SK-N-SH (cell line): ENCODE measurements at regions not wholly inside any gene's neighbourhood (a gene's known extent, or its start where the extent isn't known, plus 50 kb on each side); places are given as distances from the start of the nearest gene placed in this dataset.

Experiments
- CTCF ChIA-PET: fragments of 300-600, 350-600 bp; formaldehyde crosslinking; extraction: SDS; loops from one replicate; lab custom pipeline; 2021; lab: Yijun Ruan, JAX
- POLR2A ChIA-PET: fragments of 350-600 bp; sonication (Branson Sonifier 250); formaldehyde crosslinking; extraction: SDS; loops from one replicate; lab custom pipeline; 2020; ENCODE audit warnings: antibody characterized with exemption, inconsistent platforms; lab: Yijun Ruan, JAX
- DNase-seq: peaks from one replicate; pipeline ENCODE4 v3.0.0; 2012
- H2AFZ ChIP-seq: fragments of 200-600 bp; sonication (generic); 2 replicates; pipeline ENCODE4 v1.8.1; 2016; ENCODE audit warnings: antibody characterized with exemption, mild to moderate bottlenecking, low read depth
- H3F3A ChIP-seq: fragments of 200-600 bp; sonication (generic); replicated peaks from 2 replicates; pipeline ENCODE3; 2016; ENCODE audit warnings: antibody characterized with exemption, mild to moderate bottlenecking; ENCODE audit not compliant: insufficient read depth
- H3K27ac ChIP-seq, 2 experiments: fragments of 200-500 bp in 1 of 2; fragments of 200-600 bp in 1 of 2; sonication (Bioruptor generic) in 1 of 2; sonication (generic), shearing (Covaris generic) in 1 of 2; 2 replicates each; pipeline versions ENCODE4 v1.5.1 to v1.6.1; 2014 to 2016; ENCODE audit warnings: low read depth in 2 of 2, inconsistent platforms in 1 of 2, low read length in 1 of 2, mild to moderate bottlenecking in 1 of 2, mixed read lengths in 1 of 2
- H3K27me3 ChIP-seq: fragments of 200-600 bp; sonication (generic), shearing (Covaris generic); 2 replicates; pipeline ENCODE4 v1.6.1; 2016; ENCODE audit warnings: mixed run types; ENCODE audit not compliant: insufficient read depth
- H3K36me3 ChIP-seq, 2 experiments: fragments of 200-500 bp in 1 of 2; fragments of 200-600 bp in 1 of 2; sonication (Bioruptor generic) in 1 of 2; sonication (generic) in 1 of 2; replicated peaks in 1 of 2; 2 replicates each; pipeline versions ENCODE3 to v1.5.1; 2014 to 2016; ENCODE audit warnings: low read length in 1 of 2, mild to moderate bottlenecking in 1 of 2; ENCODE audit not compliant: insufficient read depth in 2 of 2, control insufficient read depth in 1 of 2
- H3K4me1 ChIP-seq, 2 experiments: fragments of 200-500 bp in 1 of 2; fragments of 200-600 bp in 1 of 2; sonication (Bioruptor generic) in 1 of 2; sonication (generic), shearing (Covaris generic) in 1 of 2; 2 replicates each; pipeline versions ENCODE4 v1.5.1 to v1.6.1; 2014 to 2016; ENCODE audit warnings: low read depth in 1 of 2, low read length in 1 of 2, mixed run types in 1 of 2; ENCODE audit not compliant: insufficient read depth in 2 of 2, control insufficient read depth in 1 of 2
- H3K4me2 ChIP-seq: fragments of 200-600 bp; sonication (generic), shearing (Covaris generic); 2 replicates; pipeline ENCODE4 v1.6.1; 2017; ENCODE audit warnings: mixed run types
- H3K4me3 ChIP-seq, 2 experiments: fragments of 200-500 bp in 1 of 2; fragments of 200-600 bp in 1 of 2; sonication (Bioruptor generic) in 1 of 2; sonication (generic), shearing (Covaris generic) in 1 of 2; 2 replicates each; pipeline versions ENCODE4 v1.5.1 to v1.8.1; 2014 to 2016; ENCODE audit warnings: low read depth in 2 of 2, inconsistent platforms in 1 of 2, low read length in 1 of 2, mild to moderate bottlenecking in 1 of 2, mixed read lengths in 1 of 2, moderate library complexity in 1 of 2
- H3K79me2 ChIP-seq: fragments of 200-600 bp; sonication (generic); 2 replicates; pipeline ENCODE4 v1.8.1; 2017; ENCODE audit warnings: mild to moderate bottlenecking; ENCODE audit not compliant: insufficient read depth
- H3K9ac ChIP-seq: fragments of 200-600 bp; sonication (generic); 2 replicates; pipeline ENCODE4 v1.6.1; 2017; ENCODE audit warnings: mixed run types
- H3K9me2 ChIP-seq: fragments of 200-600 bp; sonication (generic); 2 replicates; pipeline ENCODE4 v1.6.1; 2017; ENCODE audit warnings: mixed run types
- H3K9me3 ChIP-seq: fragments of 200-600 bp; sonication (generic); 2 replicates; pipeline ENCODE4 v1.6.1; 2017; ENCODE audit warnings: mixed run types, mild to moderate bottlenecking, moderate library complexity
- H4K20me1 ChIP-seq: fragments of 200-600 bp; sonication (generic); 2 replicates; pipeline ENCODE4 v1.6.1; 2017; ENCODE audit warnings: mild to moderate bottlenecking, mixed run types; ENCODE audit not compliant: insufficient read depth
- CHD2 ChIP-seq: fragments of 150-350 bp; IDR thresholded peaks from 2 replicates; pipeline ENCODE4 v1.6.1; 2018; ENCODE audit warnings: low read length; ENCODE audit not compliant: partially characterized antibody
- EP300 ChIP-seq, 2 experiments: IDR thresholded peaks; 2 replicates each; pipeline versions ENCODE4 v1.4.0 to v1.6.1; 2012; ENCODE audit warnings: borderline replicate concordance in 1 of 2, low read depth in 1 of 2, low read length in 1 of 2
- EZH2phosphoT487 ChIP-seq: fragments of 200-600 bp; sonication (generic); IDR thresholded peaks from 2 replicates; pipeline ENCODE4 v1.6.1; 2017; ENCODE audit warnings: low read depth, mixed run types, mild to moderate bottlenecking, antibody characterized with exemption, moderate library complexity, borderline replicate concordance
- FOSL2 ChIP-seq: IDR thresholded peaks from 2 replicates; pipeline ENCODE4 v1.4.0; 2012; ENCODE audit warnings: low read depth, mild to moderate bottlenecking, moderate library complexity, borderline replicate concordance
- FOXJ3 ChIP-seq: sonication (generic); formaldehyde crosslinking; IDR thresholded peaks from 2 replicates; pipeline ENCODE4 v1.5.1; 2020; ENCODE audit warnings: mild to moderate bottlenecking, missing genetic modification reagents
- GABPA ChIP-seq: IDR thresholded peaks from 2 replicates; pipeline ENCODE4 v1.4.0; 2012; ENCODE audit warnings: low read depth, mild to moderate bottlenecking
- MEF2A ChIP-seq: IDR thresholded peaks from 2 replicates; pipeline ENCODE4 v1.4.0; 2012; ENCODE audit warnings: low read depth, borderline replicate concordance
- MXI1 ChIP-seq: IDR thresholded peaks from 2 replicates; pipeline ENCODE4 v1.6.1; 2012; ENCODE audit warnings: mild to moderate bottlenecking, low read depth, low read length, improper control_type of control experiment
- NFIC ChIP-seq: IDR thresholded peaks from 2 replicates; pipeline ENCODE4 v1.4.0; 2012; ENCODE audit warnings: borderline replicate concordance
- NRF1 ChIP-seq: IDR thresholded peaks from 2 replicates; pipeline ENCODE4 v1.6.1; 2012; ENCODE audit warnings: low read depth, mild to moderate bottlenecking, low read length
- RAD21 ChIP-seq: IDR thresholded peaks from 2 replicates; pipeline ENCODE4 v1.6.1; 2012; ENCODE audit warnings: mild to moderate bottlenecking, low read length
- RFX5 ChIP-seq: IDR thresholded peaks from 2 replicates; pipeline ENCODE4 v1.6.1; 2012; ENCODE audit warnings: mild to moderate bottlenecking, improper control_type of control experiment, low read length
- SIN3A ChIP-seq: IDR thresholded peaks from 2 replicates; pipeline ENCODE4 v1.6.1; 2012; ENCODE audit warnings: low read depth, mild to moderate bottlenecking, low read length, moderate library complexity, borderline replicate concordance
- TAF1 ChIP-seq: IDR thresholded peaks from 2 replicates; pipeline ENCODE4 v1.6.1; 2012; ENCODE audit warnings: low read depth, mild to moderate bottlenecking, low read length, moderate library complexity, borderline replicate concordance
- TCF12 ChIP-seq: IDR thresholded peaks from 2 replicates; pipeline ENCODE4 v1.4.0; 2012
- YY1 ChIP-seq: IDR thresholded peaks from 2 replicates; pipeline ENCODE4 v1.4.0; 2012; ENCODE audit warnings: low read depth, mild to moderate bottlenecking
- WGBS: methylation state at CpG from one replicate; pipeline ENCODE4 v1.1.6; 2017; ENCODE audit warnings: low lambda C conversion rate; 5-methylcytosine and 5-hydroxymethylcytosine counted together
- TF ChIP-seq, protein P1 (sequence below): IDR thresholded peaks from 2 replicates; pipeline ENCODE4 v1.6.1; 2012; ENCODE audit warnings: mild to moderate bottlenecking, low read depth, low read length, moderate library complexity
- TF ChIP-seq, protein P2 (sequence below): fragments of 150-350 bp; IDR thresholded peaks from 2 replicates; pipeline ENCODE4 v1.6.1; 2017; ENCODE audit warnings: antibody characterized with exemption, low read length, low read depth, borderline replicate concordance
- TF ChIP-seq, protein P3 (sequence below): IDR thresholded peaks from 2 replicates; pipeline ENCODE4 v1.4.0; 2012; ENCODE audit warnings: low read depth, borderline replicate concordance
- TF ChIP-seq, protein P4 (sequence below): IDR thresholded peaks from 2 replicates; pipeline ENCODE4 v1.4.0; 2012; ENCODE audit warnings: low read depth

DNA sequence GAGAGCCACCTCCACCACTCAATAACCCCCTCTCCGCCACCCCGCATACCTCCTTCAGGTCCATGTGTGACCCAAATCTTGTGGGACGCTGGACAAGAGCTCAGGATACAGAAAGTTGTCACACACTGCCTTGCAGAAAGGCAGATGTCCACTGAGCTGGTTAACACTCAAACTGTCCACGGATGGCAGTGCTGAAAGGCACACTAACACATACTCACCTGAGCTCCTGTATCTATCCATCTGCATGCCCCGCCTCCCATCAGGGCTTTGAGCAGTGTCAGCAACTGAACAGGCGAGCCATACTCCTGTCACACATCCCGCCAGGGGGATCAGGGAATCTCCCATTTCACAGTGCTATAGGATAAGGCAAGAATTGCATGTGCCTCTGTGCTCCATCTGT lies 642.0 kb downstream of the GALC start:
- Histone ChIP-seq H3K27ac (no peak overlapping the region), H3F3A (no peaks in the 10 kb centered on the region), H3K9me2 (no peaks in the 10 kb centered on the region), H3K4me3 (no peak overlapping the region), H4K20me1 (no peaks in the 10 kb centered on the region), H3K79me2 (no peaks in the 10 kb centered on the region), H3K9ac (no peak overlapping the region), H3K4me1 (no peaks in the 10 kb centered on the region), H2AFZ (no peak overlapping the region), H3K9me3 (no peaks in the 10 kb centered on the region), H3K36me3 (no peaks in the 10 kb centered on the region), H3K27me3 (no peaks in the 10 kb centered on the region), H3K4me2 (no peak overlapping the region)
- DNase-seq = no peak
- CTCF ChIA-PET = no interaction called here
- TF ChIP-seq EP300 (IDR thresholded peaks at IDR 0.05; ENCODE audit: borderline replicate concordance in 1 of 2, low read depth in 1 of 2, low read length in 1 of 2) (no peak), CHD2 (no peak), TAF1 (no peak), EZH2phosphoT487 (no peak), MXI1 (no peak), MEF2A (no peak), RAD21 (no peak), YY1 (no peak), NFIC (no peak), FOXJ3 (CRISPR knock-in tag) (no peak), TCF12 (no peak), RFX5 (no peak), SIN3A (no peak), GABPA (no peak), FOSL2 (no peak), NRF1 (no peak)
- TF ChIP-seq, protein P1, sequence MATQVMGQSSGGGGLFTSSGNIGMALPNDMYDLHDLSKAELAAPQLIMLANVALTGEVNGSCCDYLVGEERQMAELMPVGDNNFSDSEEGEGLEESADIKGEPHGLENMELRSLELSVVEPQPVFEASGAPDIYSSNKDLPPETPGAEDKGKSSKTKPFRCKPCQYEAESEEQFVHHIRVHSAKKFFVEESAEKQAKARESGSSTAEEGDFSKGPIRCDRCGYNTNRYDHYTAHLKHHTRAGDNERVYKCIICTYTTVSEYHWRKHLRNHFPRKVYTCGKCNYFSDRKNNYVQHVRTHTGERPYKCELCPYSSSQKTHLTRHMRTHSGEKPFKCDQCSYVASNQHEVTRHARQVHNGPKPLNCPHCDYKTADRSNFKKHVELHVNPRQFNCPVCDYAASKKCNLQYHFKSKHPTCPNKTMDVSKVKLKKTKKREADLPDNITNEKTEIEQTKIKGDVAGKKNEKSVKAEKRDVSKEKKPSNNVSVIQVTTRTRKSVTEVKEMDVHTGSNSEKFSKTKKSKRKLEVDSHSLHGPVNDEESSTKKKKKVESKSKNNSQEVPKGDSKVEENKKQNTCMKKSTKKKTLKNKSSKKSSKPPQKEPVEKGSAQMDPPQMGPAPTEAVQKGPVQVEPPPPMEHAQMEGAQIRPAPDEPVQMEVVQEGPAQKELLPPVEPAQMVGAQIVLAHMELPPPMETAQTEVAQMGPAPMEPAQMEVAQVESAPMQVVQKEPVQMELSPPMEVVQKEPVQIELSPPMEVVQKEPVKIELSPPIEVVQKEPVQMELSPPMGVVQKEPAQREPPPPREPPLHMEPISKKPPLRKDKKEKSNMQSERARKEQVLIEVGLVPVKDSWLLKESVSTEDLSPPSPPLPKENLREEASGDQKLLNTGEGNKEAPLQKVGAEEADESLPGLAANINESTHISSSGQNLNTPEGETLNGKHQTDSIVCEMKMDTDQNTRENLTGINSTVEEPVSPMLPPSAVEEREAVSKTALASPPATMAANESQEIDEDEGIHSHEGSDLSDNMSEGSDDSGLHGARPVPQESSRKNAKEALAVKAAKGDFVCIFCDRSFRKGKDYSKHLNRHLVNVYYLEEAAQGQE = no peak
- TF ChIP-seq, protein P2, sequence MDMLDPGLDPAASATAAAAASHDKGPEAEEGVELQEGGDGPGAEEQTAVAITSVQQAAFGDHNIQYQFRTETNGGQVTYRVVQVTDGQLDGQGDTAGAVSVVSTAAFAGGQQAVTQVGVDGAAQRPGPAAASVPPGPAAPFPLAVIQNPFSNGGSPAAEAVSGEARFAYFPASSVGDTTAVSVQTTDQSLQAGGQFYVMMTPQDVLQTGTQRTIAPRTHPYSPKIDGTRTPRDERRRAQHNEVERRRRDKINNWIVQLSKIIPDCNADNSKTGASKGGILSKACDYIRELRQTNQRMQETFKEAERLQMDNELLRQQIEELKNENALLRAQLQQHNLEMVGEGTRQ = no peak
- TF ChIP-seq, protein P3, sequence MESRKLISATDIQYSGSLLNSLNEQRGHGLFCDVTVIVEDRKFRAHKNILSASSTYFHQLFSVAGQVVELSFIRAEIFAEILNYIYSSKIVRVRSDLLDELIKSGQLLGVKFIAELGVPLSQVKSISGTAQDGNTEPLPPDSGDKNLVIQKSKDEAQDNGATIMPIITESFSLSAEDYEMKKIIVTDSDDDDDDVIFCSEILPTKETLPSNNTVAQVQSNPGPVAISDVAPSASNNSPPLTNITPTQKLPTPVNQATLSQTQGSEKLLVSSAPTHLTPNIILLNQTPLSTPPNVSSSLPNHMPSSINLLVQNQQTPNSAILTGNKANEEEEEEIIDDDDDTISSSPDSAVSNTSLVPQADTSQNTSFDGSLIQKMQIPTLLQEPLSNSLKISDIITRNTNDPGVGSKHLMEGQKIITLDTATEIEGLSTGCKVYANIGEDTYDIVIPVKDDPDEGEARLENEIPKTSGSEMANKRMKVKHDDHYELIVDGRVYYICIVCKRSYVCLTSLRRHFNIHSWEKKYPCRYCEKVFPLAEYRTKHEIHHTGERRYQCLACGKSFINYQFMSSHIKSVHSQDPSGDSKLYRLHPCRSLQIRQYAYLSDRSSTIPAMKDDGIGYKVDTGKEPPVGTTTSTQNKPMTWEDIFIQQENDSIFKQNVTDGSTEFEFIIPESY = no peak
- TF ChIP-seq, protein P4, sequence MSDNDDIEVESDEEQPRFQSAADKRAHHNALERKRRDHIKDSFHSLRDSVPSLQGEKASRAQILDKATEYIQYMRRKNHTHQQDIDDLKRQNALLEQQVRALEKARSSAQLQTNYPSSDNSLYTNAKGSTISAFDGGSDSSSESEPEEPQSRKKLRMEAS = no peak
- 21% methylated on average over 7 of the region's 7 CpGs for WGBS
- POLR2A ChIA-PET = no interaction called here
